Retinal pigment epithelial cell (primary cell): ENCODE measurements at regions not wholly inside any gene's neighbourhood (a gene's known extent, or its start where the extent isn't known, plus 50 kb on each side); places are given as distances from the start of the nearest gene placed in this dataset.

Experiments
- DNase-seq: peaks from one replicate; pipeline ENCODE4 v3.0.0-alpha.2; 2010; ENCODE audit warnings: low read depth
- H3K4me3 ChIP-seq: 2 replicates; pipeline ENCODE4 v1.5.1; 2011; ENCODE audit warnings: mild to moderate bottlenecking, low read length, control low read depth, moderate library complexity
- TF ChIP-seq, protein P1 (sequence below): conservative IDR thresholded peaks from 2 replicates; pipeline ENCODE4 v1.5.1; 2011; ENCODE audit warnings: low read depth, low read length, control low read depth, inconsistent platforms

- no peak overlapping the region for H3K4me3 ChIP-seq
- TF ChIP-seq, protein P1, sequence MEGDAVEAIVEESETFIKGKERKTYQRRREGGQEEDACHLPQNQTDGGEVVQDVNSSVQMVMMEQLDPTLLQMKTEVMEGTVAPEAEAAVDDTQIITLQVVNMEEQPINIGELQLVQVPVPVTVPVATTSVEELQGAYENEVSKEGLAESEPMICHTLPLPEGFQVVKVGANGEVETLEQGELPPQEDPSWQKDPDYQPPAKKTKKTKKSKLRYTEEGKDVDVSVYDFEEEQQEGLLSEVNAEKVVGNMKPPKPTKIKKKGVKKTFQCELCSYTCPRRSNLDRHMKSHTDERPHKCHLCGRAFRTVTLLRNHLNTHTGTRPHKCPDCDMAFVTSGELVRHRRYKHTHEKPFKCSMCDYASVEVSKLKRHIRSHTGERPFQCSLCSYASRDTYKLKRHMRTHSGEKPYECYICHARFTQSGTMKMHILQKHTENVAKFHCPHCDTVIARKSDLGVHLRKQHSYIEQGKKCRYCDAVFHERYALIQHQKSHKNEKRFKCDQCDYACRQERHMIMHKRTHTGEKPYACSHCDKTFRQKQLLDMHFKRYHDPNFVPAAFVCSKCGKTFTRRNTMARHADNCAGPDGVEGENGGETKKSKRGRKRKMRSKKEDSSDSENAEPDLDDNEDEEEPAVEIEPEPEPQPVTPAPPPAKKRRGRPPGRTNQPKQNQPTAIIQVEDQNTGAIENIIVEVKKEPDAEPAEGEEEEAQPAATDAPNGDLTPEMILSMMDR, result no peak
- no peak for DNase-seq
These were observed 66.4 kb upstream of the ATP6AP2 start for GRCh38 chrX:40514376-40514775.

DNA sequence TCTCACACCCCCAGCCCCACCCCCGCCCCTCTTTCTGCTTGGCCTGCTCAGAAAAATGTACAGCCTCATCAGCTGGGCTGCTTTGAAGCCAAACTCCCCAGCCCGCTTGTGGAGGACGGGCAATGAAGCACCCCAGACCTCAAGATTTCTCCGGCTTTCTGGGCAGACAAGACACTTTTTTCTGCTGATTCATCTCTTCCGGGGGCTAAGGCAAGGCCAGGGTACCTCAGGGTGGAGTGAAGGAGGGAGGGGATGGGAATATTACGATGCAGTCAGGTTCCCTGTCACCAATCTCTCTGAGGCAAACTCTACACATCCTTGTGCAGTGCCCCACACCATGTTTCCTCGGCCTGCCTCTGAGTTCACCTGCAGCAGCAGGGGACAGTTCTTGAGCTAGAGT, 66.9 kb upstream of the ATP6AP2 start:
- TF ChIP-seq, protein P1, result no peak
- no peak overlapping the region for H3K4me3 ChIP-seq
- no peak for DNase-seq

DNA sequence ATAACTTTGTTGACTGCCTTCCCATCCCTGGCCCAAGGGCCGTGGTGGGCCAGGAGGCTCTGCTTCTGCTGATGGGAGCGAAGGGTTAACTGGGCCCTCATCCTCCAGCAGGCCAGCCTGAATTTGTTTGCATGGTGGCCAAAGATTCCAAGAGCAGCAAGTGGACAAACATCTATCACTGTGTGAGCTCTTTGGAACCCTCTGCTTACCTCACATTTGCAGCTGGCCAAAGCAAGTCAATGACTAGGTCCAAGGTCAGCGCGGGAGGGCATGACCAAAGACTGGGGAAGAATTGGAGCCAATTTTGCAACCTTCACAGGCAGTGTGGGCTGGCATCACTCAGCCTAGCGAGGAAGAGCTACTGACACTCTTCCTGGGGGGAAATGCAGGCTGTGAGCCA, 67.8 kb upstream of the ATP6AP2 start:
- no peak for DNase-seq
- TF ChIP-seq, protein P1, result no peak
- no peak overlapping the region for H3K4me3 ChIP-seq

DNA sequence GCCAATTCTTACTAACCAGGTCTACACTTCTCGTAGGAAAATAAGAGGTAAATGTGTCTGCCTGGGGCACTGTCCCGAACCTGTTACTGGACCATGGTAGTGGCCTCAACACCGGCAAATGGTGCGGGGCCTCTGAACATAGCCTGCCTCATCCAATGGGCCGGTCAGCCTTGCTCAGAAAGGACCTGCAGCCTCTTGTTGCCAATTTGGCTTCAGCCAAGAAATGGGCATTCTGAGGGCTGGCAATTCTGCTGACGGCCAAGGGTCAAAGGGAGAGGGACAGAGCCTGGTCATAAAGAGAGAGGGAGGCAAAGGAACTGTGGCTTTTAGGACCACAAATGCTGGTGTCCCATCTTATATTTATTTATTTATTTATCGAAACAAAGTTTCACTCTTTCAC, 69.5 kb upstream of the ATP6AP2 start:
- TF ChIP-seq, protein P1, result no peak
- H3K4me3 ChIP-seq, result no peak overlapping the region
- no peak for DNase-seq

GRCh38 chrX:40508560-40508959, 72.2 kb upstream of the ATP6AP2 start:
- no peak for DNase-seq
- TF ChIP-seq, protein P1, result no peak
- H3K4me3 ChIP-seq, result no peak overlapping the region

DNA sequence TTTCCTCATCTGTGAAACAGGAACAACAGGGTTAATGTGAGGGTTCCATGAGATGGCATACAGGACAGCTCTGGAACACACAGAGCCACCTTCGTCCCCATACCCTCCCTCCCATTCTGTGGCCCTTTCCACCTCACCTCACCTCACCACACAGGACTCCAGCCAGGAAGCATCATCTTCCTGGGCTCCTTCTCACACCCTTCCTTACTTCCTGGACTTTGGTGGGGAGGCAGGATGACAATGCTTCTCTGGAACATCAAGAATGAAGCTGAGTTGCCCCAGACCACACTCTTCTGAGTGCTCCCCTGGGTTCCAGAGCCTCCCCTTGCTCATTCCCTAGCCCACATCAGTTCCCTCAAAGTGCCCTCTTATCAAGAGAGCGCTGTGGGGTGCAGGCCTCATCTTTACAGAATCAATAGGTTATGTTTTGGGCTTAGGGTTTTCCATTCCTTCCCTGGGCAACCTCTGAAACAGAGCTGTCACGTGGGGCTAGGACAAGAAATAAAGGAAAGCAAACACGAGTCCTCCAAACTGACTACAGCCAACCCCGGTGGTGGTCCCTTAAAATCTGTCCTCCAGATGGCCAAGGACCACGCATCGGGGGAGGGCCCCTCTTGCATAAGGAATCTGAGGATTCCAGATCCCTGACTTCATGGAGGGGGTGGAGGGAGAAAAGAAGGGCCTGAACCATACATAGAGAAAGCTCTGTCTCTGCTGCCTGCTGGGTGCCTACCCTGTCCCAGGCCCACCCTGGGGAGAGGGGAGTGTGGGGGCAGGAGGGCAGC, 74.4 kb upstream of the ATP6AP2 start:
- TF ChIP-seq, protein P1, result no peak
- DNase-seq, result no peak

More for the DNA sequence above, 74.4 kb upstream of the ATP6AP2 start:
- no peak overlapping the region for H3K4me3 ChIP-seq
